Activated B cell treated with CpG ODN at 0.5 μM for 24 hours (primary cell): ENCODE measurements at regions not wholly inside any gene's neighbourhood (a gene's known extent, or its start where the extent isn't known, plus 50 kb on each side); places are given as distances from the start of the nearest gene placed in this dataset.

Experiments used
- ATAC-seq: fragments of 200-7000 bp; cut with Tn5 transposase; one replicate; pipeline ENCODE4 v1.10.0; 2021; ENCODE audit warnings: low read depth, mild to moderate bottlenecking, moderate library complexity
- CTCF ChIA-PET: fragments of 350-600 bp; sonication (Branson Sonifier 250); formaldehyde crosslinking; loops from one replicate; lab custom pipeline; 2021; ENCODE audit warnings: antibody characterized with exemption; lab: Charles Lee
- POLR2A ChIA-PET: fragments of 350-600 bp; sonication (Branson Sonifier 250); formaldehyde crosslinking; loops from one replicate; lab custom pipeline; 2021; ENCODE audit warnings: antibody characterized with exemption; lab: Charles Lee
- DNase-seq: peaks from one replicate; pipeline ENCODE4 v3.0.0; 2022
- H3K27ac Mint-ChIP-seq: one replicate; pipeline ENCODE4 v1.8.0; 2020; ENCODE audit warnings: mixed read lengths
- H3K27me3 Mint-ChIP-seq: one replicate; pipeline ENCODE4 v1.8.0; 2021; ENCODE audit warnings: mixed read lengths
- H3K36me3 Mint-ChIP-seq: one replicate; pipeline ENCODE4 v1.8.0; 2021; ENCODE audit warnings: low read depth, mixed read lengths
- H3K4me1 Mint-ChIP-seq: one replicate; pipeline ENCODE4 v1.8.0; 2021; ENCODE audit warnings: mixed read lengths
- H3K4me3 Mint-ChIP-seq: one replicate; pipeline ENCODE4 v1.8.0; 2020; ENCODE audit warnings: mild to moderate bottlenecking, mixed read lengths
- H3K9me3 Mint-ChIP-seq: one replicate; pipeline ENCODE4 v1.8.0; 2020; ENCODE audit warnings: mixed read lengths
- intact Hi-C: fragments of 100-400 bp; cut with micrococcal nuclease; formaldehyde crosslinking; loops from one replicate; pipeline ENCODE4 v1.15.1; 2024
- TF ChIP-seq, protein P1 (sequence below): fragments of 200-600 bp; IDR thresholded peaks from one replicate; pipeline ENCODE4 v1.8.0; 2022; ENCODE audit warnings: antibody characterized with exemption, mild to moderate bottlenecking

DNA sequence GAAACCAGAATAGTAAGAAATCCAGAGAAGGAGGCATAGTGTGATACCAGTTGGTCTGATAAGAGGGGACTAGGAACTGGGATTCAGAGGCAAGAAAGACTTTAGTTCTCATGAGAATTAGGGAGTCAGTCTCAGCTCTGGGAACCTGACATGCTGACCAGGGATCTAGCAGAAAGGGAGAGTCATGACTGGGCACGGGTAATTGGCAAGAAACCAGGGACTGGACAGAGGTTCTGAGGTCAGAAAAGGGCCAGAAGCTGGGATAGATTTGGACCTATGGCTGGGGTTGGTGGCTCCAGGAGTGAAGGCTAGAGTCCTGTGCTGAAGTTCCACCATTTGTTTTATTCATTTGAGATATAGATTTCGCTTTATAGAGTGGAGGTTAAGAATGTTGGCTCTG, 110.2 kb upstream of the C1GALT1C1 start:
- intact Hi-C loops, result no loop called here
- CTCF ChIA-PET, result no interaction called here
- Mint-ChIP-seq H3K27me3 (no peaks in the 10 kb centered on the region), H3K4me3 (no peak overlapping the region), H3K27ac (no peak overlapping the region), H3K9me3 (peaks cover 1% of the 10 kb centered on the region), H3K36me3 (no peaks in the 10 kb centered on the region), H3K4me1 (no peaks in the 10 kb centered on the region)
- DNase-seq, result no peak
- TF ChIP-seq, protein P1, sequence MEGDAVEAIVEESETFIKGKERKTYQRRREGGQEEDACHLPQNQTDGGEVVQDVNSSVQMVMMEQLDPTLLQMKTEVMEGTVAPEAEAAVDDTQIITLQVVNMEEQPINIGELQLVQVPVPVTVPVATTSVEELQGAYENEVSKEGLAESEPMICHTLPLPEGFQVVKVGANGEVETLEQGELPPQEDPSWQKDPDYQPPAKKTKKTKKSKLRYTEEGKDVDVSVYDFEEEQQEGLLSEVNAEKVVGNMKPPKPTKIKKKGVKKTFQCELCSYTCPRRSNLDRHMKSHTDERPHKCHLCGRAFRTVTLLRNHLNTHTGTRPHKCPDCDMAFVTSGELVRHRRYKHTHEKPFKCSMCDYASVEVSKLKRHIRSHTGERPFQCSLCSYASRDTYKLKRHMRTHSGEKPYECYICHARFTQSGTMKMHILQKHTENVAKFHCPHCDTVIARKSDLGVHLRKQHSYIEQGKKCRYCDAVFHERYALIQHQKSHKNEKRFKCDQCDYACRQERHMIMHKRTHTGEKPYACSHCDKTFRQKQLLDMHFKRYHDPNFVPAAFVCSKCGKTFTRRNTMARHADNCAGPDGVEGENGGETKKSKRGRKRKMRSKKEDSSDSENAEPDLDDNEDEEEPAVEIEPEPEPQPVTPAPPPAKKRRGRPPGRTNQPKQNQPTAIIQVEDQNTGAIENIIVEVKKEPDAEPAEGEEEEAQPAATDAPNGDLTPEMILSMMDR, result no peak
- POLR2A ChIA-PET, result no interaction called here
- no peak for ATAC-seq

DNA sequence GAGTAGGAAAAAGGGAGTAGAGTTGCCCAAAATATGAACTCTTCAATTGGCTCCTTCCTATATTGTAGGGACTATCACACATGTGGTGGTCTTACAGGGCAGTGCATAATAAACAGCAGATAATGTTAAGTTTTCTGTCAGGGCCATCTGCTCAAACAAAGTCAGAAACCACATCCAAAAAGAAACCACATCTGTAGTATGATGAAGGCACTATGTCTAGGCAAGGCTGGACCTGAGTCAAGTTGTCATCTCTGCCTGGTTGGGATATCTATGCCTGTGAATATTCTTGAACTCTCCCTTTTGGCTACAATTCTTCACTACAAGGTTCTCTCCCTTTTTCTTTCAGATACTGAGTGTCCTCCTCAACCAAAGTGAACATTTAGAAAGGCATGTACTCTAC, 109.4 kb upstream of the C1GALT1C1 start:
- Mint-ChIP-seq H3K36me3 (no peaks in the 10 kb centered on the region), H3K4me1 (no peaks in the 10 kb centered on the region), H3K27me3 (no peaks in the 10 kb centered on the region), H3K9me3 (no peaks in the 10 kb centered on the region), H3K4me3 (no peak overlapping the region), H3K27ac (no peak overlapping the region)
- POLR2A ChIA-PET, result no interaction called here
- intact Hi-C loops, result no loop called here
- ATAC-seq (no peak), DNase-seq (no peak)
- CTCF ChIA-PET, result no interaction called here
- TF ChIP-seq, protein P1, result no peak

DNA sequence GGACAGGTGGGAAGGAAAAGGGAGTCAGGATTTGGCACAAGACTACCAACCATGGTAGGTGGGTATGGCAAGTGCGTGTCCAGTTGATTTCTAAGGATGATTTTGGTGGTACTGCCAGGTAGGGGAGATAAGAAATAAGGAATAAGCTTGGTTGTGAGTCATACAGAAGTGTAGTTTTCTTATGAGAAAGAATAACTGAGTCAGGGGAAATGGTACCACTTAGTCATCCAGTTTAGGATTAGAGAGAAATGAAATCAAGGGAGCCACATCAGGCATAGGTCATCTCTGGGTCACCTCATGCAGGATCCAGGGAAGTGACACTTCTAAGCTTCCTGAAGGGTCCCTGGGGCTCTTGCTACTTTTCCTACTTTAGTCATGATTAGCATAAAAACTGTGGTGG, 107.1 kb upstream of the C1GALT1C1 start:
- intact Hi-C loops, result no loop called here
- Mint-ChIP-seq H3K27me3 (no peaks in the 10 kb centered on the region), H3K4me3 (no peak overlapping the region), H3K9me3 (no peaks in the 10 kb centered on the region), H3K36me3 (no peaks in the 10 kb centered on the region), H3K27ac (no peak overlapping the region), H3K4me1 (no peaks in the 10 kb centered on the region)
- DNase-seq, result no peak
- POLR2A ChIA-PET, result no interaction called here
- ATAC-seq, result no peak
- TF ChIP-seq, protein P1, result no peak
- CTCF ChIA-PET, result no interaction called here

DNA sequence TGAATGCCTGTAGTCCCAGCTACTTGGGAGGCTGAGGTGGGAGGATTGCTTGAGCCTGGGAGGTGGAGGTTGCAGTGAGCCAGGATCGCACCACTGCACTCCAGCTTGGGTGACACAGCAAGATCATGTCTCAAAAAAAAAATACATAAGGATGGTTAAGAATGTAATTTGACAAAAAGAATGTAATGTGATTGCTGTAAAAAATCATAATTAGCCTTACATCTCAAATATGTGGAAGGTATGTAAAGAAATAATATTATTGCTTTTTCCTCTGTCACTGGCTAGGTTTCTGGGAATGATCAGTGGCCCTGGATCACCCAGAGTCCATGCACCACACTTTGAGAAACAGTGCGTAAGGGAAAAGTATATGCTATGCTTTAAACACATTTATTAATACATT, 106.1 kb upstream of the C1GALT1C1 start:
- Mint-ChIP-seq H3K36me3 (no peaks in the 10 kb centered on the region), H3K4me3 (no peak overlapping the region), H3K27me3 (no peaks in the 10 kb centered on the region), H3K4me1 (no peaks in the 10 kb centered on the region), H3K27ac (no peak overlapping the region), H3K9me3 (no peaks in the 10 kb centered on the region)
- intact Hi-C loops, result no loop called here
- TF ChIP-seq, protein P1, result no peak
- no peak for DNase-seq
- ChIA-PET POLR2A (no interaction called here), CTCF (no interaction called here)
- ATAC-seq, result no peak

GRCh38 chrX:120732879-120733278, 103.0 kb upstream of the C1GALT1C1 start:
- H3K9me3 Mint-ChIP-seq, result no peaks in the 10 kb centered on the region
- H3K4me1 Mint-ChIP-seq, result peaks cover 2% of the 10 kb centered on the region
- ATAC-seq (no peak), DNase-seq (no peak)
- ChIA-PET CTCF (no interaction called here), POLR2A (no interaction called here)
- H3K36me3 Mint-ChIP-seq, result no peaks in the 10 kb centered on the region
- TF ChIP-seq, protein P1, result no peak
- H3K27me3 Mint-ChIP-seq, result no peaks in the 10 kb centered on the region
- intact Hi-C loops, result no loop called here
- H3K27ac Mint-ChIP-seq, result no peak overlapping the region
- no peak overlapping the region for H3K4me3 Mint-ChIP-seq
